ENCODE measurements at regions not wholly inside any gene's neighbourhood (a gene's known extent, or its start where the extent isn't known, plus 50 kb on each side); places are given as distances from the start of the nearest gene placed in this dataset.
"Not testable (repeated sequence)": the region's sequence is repeated elsewhere in the genome, so short reads cannot be mapped to it uniquely, and the experiment has no call there.

DNA sequence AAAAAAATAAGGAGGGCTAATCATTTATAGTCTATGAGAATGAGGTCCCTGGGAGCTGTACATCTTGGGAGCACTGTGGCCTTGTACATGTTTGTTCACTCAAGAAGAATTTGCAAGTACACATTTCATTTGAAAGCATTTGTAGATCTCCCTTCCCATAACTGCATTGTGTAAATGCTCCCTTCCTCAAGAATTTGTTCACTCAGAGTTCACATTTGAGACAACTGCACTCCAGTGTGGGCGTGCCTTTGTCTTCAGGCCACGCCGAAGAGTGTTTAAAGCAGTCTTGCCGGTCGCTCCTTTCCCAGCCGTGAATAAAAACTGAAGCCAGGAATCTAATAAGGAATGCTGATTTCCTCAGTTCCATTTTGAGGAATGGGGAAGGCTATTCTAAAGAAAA, 291.1 kb upstream of the LYZL1 start:
- H3K9me3 Mint-ChIP-seq, result no peaks in the 10 kb centered on the region
- no peaks in the 10 kb centered on the region for H3K4me1 Mint-ChIP-seq
- H3K36me3 Mint-ChIP-seq, result no peaks in the 10 kb centered on the region
- H3K4me3 Mint-ChIP-seq, result no peak overlapping the region
- H3K27ac Mint-ChIP-seq, result no peak overlapping the region
- H3K27me3 Mint-ChIP-seq, result no peaks in the 10 kb centered on the region

DNA sequence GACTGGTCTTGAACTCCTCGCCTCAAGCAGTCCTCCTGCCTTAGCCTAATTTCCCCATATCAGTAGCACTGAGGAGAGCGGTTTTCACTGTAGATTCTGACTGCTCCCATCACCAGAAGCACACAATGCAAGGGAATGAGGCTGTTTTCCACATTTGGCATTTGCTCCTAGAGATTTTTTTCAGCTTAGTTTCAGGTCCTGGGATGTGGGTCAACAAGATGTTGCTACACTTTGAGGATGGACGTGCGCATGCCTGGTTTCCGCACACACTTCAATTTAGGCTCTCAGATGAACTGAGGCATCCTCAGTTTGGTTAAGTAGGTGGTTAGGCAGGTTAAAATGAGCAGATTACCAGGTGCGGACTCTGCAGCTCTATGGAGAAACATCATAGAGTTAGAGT, 287.1 kb upstream of the LYZL1 start:
- Mint-ChIP-seq H3K36me3 (no peaks in the 10 kb centered on the region), H3K9me3 (no peaks in the 10 kb centered on the region), H3K4me1 (no peaks in the 10 kb centered on the region), H3K27me3 (no peaks in the 10 kb centered on the region), H3K4me3 (no peak overlapping the region), H3K27ac (no peak overlapping the region)

DNA sequence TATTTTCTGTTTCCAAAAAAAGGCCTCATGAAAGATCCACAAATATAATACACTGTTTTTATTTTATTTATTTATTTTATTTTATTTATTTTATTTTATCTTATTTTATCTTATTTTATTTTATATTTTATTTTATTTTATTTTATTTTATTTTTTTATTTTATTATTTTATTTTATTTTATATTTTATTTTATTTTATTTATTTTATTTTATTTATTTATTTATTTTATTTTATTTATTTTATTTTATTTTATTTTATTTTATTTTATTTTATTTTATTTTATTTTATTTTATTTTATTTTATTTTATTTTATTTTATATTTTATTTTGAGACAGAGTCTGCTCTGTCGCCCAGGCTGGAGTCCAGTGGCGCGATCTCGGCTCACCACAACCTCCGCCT, 285.9 kb upstream of the LYZL1 start:
- H3K9me3 Mint-ChIP-seq, H3K27ac Mint-ChIP-seq, H3K4me1 Mint-ChIP-seq, H3K27me3 Mint-ChIP-seq, H3K36me3 Mint-ChIP-seq, H3K4me3 Mint-ChIP-seq: not testable (repeated sequence)

DNA sequence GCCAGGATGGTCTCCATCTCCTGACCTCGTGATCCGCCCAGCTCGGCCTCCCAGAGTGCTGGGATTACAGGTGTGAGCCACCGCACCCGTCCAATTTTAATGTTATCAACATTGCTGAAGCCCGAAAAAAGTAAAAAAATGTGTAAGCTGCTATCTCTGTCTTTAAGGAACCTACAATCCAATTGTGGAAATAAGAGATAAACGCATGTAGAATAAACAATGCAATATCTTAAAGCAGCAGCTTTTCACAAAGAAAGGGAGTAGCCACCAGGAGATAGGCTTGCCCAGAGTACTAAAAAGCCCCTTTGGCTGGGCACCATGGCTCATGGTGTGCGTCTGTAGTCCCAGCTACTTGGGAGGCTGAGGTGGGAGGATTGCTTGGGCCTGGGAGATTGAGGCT, 282.9 kb upstream of the LYZL1 start:
- no peaks in the 10 kb centered on the region for H3K27me3 Mint-ChIP-seq

DNA sequence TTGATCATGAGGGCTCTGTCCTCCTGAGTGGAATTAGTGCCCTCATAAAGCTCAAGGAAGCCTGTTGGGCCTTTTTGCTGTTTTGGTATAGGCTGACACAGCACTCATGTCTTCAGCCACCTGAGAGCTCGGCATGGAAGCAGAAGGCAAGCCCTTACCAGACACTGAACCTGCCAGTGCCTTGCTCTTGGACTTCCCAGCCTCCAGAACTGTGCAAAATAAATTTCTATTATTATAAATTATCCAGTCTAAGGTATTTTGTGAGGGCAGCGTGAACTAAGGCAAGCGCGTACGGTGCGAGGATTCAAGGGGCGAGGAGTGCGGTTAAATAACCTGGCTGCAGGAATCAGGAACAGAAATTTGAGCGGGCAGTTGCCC, 281.5 kb upstream of the LYZL1 start:
- H3K27ac Mint-ChIP-seq, result no peak overlapping the region
- no peaks in the 10 kb centered on the region for H3K36me3 Mint-ChIP-seq
- H3K27me3 Mint-ChIP-seq, result no peaks in the 10 kb centered on the region
- no peak overlapping the region for H3K4me3 Mint-ChIP-seq
- H3K4me1 Mint-ChIP-seq, result no peaks in the 10 kb centered on the region
- H3K9me3 Mint-ChIP-seq, result no peaks in the 10 kb centered on the region

More for the DNA sequence above, 282.9 kb upstream of the LYZL1 start:
- Mint-ChIP-seq H3K36me3 (no peaks in the 10 kb centered on the region), H3K4me1 (no peaks in the 10 kb centered on the region), H3K9me3 (no peaks in the 10 kb centered on the region), H3K27ac (no peak overlapping the region), H3K4me3 (no peak overlapping the region)

DNA sequence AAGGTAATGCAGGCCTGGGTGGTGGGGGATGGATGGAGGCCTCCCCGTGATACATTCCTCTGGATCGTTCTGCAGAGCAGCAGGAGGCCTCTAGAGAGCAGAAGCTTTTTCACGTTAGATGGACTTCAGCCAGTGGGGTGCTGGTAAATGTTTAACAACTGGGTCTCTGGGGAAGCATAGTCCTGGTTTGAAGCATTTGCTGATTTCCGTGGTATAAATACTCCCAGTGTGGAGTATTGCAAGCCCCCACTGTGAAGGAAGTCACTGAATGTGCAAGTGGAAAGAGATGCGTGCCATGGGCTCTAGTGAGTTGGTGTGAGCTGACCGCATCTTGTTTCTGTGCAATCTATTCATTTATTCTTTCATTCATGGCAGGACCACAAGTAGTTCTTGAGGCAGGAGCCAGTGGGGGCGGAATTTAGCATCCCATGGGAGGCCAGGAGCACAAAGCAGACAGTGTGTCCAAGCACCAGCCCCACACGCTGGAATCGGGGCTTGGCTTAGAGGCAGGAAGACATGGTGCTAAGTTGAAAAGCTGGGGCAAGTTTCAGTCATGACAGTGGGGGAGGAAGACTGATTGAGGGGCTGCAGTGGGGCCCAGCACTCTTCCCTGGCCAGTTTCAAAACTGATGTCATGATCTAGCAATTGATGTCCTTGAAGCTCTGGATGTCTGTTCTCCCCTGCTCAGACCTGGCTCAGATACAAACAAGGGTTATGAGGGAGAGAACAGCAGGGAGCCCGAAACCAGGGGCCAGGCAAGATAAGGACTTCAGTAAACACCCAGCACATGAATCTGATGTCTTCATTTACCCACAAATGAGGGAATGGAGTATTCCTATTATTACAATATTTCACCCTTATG, 280.9 kb upstream of the LYZL1 start:
- Mint-ChIP-seq H3K4me1 (no peaks in the 10 kb centered on the region), H3K27me3 (no peaks in the 10 kb centered on the region), H3K9me3 (no peaks in the 10 kb centered on the region), H3K36me3 (no peaks in the 10 kb centered on the region), H3K27ac (no peak overlapping the region), H3K4me3 (no peak overlapping the region)

DNA sequence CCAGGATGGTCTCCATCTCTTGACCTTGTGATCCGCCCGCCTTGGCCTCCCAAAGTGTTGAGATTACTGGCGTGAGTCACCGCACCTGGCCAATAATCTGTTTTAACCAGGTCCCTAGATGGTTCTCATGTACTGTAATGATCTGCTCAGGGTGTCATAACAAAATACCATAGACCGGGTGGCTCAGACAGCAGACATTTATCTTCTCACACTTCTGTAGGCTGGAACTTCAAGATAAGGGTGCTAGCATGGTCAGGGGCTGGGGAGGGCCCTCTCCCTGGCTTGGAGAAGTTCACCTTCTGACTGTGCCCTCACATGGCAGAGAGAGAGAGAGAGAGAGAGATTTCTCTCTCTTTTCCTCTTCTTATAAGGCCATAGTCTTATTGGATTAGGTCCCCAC, 279.4 kb upstream of the LYZL1 start:
- Mint-ChIP-seq H3K36me3 (no peaks in the 10 kb centered on the region), H3K4me3 (no peak overlapping the region), H3K4me1 (no peaks in the 10 kb centered on the region), H3K9me3 (no peaks in the 10 kb centered on the region), H3K27ac (no peak overlapping the region), H3K27me3 (peaks cover 1% of the 10 kb centered on the region)

DNA sequence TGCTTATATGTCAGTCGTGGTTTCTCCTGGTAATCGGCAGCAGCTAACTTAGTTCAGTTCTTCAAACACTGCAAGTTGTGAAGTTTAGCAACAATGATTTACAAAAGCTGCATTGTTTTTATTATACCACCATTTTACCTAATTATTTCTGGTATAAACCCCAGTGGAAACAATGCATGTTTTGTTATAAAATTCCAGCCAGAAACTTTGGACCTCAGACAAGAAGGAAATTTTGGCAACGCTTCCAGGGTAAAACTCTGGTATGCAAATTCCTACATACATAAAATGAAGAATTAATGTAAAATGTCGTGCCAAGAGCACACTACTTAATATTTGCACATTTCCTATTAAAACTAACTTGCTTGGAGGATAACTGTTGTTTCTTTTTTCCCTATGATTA, 277.4 kb upstream of the LYZL1 start:
- Mint-ChIP-seq H3K4me1 (no peaks in the 10 kb centered on the region), H3K27ac (no peak overlapping the region), H3K4me3 (no peak overlapping the region), H3K36me3 (no peaks in the 10 kb centered on the region), H3K9me3 (no peaks in the 10 kb centered on the region), H3K27me3 (peaks cover 3% of the 10 kb centered on the region)

DNA sequence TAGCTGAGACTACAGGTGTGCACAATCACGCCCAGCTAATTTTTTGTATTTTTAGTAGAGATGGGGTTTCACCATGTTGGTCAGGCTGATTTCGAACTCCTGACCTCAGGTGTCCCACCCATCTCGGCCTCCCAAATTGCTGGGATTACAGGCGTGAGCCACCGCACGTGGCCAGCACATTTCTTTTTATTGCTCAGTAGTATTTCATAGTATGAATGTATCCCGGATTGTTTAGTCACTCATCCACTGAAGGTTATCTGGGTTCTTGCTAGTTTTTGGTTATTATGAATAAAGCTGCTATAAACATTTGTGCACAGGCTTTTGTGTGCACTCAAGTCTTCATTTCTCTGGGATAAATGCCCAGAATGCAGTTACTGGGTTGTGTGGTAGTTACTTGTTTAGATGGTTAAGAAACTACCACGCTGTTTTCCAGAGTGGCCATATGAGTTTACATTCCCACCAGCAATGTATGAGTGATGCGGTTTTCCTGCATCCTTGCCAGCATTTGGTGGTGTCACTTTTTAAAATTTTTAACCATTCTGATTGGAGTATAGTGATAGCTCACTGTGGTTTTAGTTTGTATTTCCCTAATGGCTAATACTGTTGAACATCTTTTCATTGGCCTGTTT, 275.8 kb upstream of the LYZL1 start:
- H3K9me3 Mint-ChIP-seq, result no peaks in the 10 kb centered on the region
- no peaks in the 10 kb centered on the region for H3K36me3 Mint-ChIP-seq
- H3K4me3 Mint-ChIP-seq, result no peak overlapping the region
- no peaks in the 10 kb centered on the region for H3K4me1 Mint-ChIP-seq
- H3K27me3 Mint-ChIP-seq, result peaks cover 8% of the 10 kb centered on the region
- H3K27ac Mint-ChIP-seq, result no peak overlapping the region

DNA sequence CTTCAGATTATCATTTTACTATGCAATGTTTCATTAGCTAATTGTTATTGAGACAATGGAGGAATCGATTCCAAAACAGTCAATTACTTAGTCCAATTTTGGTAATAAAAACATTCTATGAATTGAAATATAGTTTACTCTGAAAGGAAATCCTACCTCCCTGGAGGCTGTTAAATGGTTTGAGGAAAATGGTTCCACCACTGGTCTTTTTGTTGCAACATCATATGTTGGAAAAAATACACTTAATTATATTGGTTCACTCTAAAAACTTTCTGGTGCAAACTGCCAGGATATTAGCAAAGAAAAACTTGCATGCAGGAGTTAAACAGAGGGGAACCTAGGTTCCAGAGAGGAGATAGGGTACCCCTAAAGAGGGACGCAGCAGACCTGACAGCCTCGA, 267.3 kb upstream of the LYZL1 start:
- Mint-ChIP-seq H3K27me3 (peaks cover 4% of the 10 kb centered on the region), H3K27ac (no peak overlapping the region), H3K4me3 (no peak overlapping the region), H3K9me3 (no peaks in the 10 kb centered on the region), H3K36me3 (no peaks in the 10 kb centered on the region), H3K4me1 (no peaks in the 10 kb centered on the region)

DNA sequence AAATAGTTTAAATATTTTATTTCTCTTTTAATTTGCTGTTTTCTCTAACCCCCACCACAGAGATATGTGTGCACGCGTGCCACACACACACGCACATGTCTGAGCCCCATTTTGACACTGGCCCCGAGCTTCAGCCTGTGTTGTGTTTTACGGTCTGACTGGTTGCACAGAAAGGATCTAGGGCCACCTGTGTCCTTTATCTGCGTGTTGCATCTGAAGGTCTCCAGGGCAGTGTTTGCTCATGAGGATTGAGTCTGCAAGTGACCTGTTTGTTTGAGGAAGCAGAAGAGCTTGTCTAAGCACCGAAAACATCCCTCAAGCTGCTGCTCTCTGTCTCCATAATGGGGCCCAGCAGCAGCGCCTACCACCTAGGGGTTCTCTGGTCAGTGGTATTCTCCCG, 266.4 kb upstream of the LYZL1 start:
- peaks cover 2% of the 10 kb centered on the region for H3K27me3 Mint-ChIP-seq
- no peaks in the 10 kb centered on the region for H3K4me1 Mint-ChIP-seq
- H3K27ac Mint-ChIP-seq, result no peak overlapping the region
- H3K9me3 Mint-ChIP-seq, result no peaks in the 10 kb centered on the region
- H3K4me3 Mint-ChIP-seq, result no peak overlapping the region
- no peaks in the 10 kb centered on the region for H3K36me3 Mint-ChIP-seq

DNA sequence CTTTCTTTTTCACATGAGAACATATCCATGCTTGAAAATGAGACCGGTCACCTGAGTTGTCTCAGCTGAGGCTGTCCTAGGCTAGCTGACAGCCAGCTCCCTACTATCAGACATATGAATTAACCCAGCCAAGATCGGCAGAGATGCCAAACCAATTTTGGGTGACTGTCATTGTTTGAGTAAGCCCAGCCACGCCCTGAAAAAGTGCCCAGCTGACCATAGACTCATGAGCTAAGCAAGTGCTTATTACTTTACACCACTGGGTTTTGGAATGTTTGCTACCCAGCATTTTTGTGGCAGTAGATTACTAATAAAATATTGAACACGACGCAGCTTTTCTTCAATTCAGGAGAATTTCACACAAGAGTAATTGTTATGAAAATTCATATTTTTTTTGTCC, 265.2 kb upstream of the LYZL1 start:
- Mint-ChIP-seq H3K9me3 (no peaks in the 10 kb centered on the region), H3K27ac (no peak overlapping the region), H3K27me3 (peaks cover 2% of the 10 kb centered on the region), H3K4me1 (no peaks in the 10 kb centered on the region), H3K36me3 (no peaks in the 10 kb centered on the region), H3K4me3 (no peak overlapping the region)

DNA sequence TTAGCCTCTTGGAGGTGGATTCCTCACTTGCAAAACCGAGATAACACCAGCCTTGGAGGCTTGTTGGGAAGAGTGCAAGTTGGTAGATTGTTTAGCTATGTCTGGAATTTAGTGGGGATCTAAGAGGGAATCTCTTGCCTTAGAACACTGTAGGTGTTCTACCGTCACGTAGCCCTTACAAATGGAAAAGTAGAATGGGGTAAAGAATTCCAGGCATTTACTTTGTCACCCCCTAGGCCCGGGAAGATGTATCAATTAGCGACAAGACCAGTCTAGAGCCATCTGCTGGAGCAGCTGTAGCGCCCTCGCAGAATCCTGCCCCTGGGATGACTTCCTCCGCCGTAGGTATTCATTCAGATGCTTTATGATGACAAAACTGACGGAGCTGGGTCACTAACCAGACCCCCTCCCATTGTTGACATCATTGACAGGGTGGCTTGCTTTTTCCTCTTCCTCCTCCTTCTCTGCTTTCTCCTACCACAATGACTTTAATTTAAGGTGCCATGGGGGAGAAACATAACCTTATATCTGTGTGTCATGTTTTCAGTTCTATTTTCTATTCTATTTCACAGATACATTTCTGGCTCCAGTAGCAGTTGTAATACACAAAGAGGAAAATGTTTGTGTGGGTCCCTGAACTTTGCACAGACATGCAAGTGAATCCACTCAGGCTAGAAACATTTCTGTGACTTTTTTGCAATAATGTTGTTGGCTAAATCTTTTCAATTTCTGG, 262.6 kb upstream of the LYZL1 start:
- Mint-ChIP-seq H3K4me1 (no peaks in the 10 kb centered on the region), H3K36me3 (no peaks in the 10 kb centered on the region), H3K27ac (no peak overlapping the region), H3K9me3 (no peaks in the 10 kb centered on the region), H3K4me3 (no peak overlapping the region), H3K27me3 (peaks cover 3% of the 10 kb centered on the region)

DNA sequence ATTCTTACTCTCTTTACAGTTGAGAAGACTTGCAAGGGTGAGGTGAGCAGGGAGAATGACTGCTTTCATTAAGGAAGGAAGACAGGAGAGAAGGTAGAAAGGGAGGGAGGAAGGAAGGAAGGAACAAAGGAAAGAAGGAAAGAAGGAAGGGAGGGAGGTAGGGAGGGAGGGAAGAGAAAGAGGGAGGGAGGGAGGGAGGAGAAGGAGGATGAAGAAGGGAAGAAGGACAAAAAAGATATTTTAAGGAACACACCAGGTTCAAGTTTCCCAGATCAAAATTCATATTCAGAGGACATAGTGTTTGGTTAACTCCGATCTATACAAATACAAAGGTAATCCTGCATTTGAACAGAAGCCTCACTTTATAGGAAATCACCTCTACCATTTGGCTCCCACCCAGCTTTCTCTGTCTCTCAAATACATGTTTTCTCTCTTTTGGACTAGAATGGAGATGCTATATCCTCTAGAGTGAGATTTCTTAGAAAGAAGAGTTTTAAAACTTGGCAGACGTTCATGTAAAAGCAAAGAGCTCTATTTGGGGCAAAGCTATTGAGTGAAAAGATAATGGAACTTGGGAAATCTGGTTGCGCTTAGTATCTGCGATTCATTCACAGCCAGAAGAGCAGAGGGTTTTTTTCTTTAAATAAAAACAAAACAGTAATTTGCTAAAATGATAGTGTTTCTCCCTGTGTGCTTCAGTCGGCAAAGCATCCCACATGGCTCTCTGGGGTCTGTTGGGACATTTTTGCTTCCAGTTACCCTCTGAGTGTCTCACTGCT, 261.9 kb upstream of the LYZL1 start:
- Mint-ChIP-seq H3K9me3 (no peaks in the 10 kb centered on the region), H3K4me3 (no peak overlapping the region), H3K27ac (no peak overlapping the region), H3K36me3 (no peaks in the 10 kb centered on the region), H3K4me1 (no peaks in the 10 kb centered on the region), H3K27me3 (peaks cover 3% of the 10 kb centered on the region)

DNA sequence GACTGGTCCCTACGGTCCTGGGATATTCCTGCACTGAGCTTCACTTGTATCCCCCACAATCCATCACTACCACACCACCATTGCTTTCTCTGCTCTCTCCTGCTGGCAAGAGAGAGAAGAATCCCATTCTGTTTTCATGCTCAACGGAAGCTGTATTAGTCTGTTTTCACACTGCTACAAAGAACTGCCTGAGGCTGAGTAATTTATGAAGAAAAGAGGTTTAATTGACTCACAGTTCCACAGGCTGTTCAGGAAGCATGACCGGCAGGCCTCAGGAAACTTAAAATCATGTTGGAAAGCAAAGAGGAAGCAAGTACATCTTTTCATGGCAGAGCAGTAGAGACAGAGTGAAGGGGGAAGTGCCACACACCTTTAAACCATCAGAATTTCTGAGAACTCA, 260.4 kb upstream of the LYZL1 start:
- no peak overlapping the region for H3K27ac Mint-ChIP-seq

More for the DNA sequence above, 260.4 kb upstream of the LYZL1 start:
- no peaks in the 10 kb centered on the region for H3K9me3 Mint-ChIP-seq
- H3K36me3 Mint-ChIP-seq, result no peaks in the 10 kb centered on the region
- peaks cover 3% of the 10 kb centered on the region for H3K27me3 Mint-ChIP-seq
- no peaks in the 10 kb centered on the region for H3K4me1 Mint-ChIP-seq
- H3K4me3 Mint-ChIP-seq, result no peak overlapping the region
